Osteoblast (primary cell): ENCODE measurements at regions not wholly inside any gene's neighbourhood (a gene's known extent, or its start where the extent isn't known, plus 50 kb on each side); places are given as distances from the start of the nearest gene placed in this dataset.

Experiments used
- DNase-seq: peaks from one replicate; pipeline ENCODE4 v3.0.0; 2011; ENCODE audit warnings: low spot score, mixed read lengths; ENCODE audit not compliant: insufficient read length; ENCODE audit errors: missing footprints
- H2AFZ ChIP-seq: 2 replicates; pipeline ENCODE4 v1.6.0; 2011; ENCODE audit warnings: mild to moderate bottlenecking, low read length
- H3K27ac ChIP-seq: 2 replicates; pipeline ENCODE4 v1.5.1; 2011; ENCODE audit warnings: mild to moderate bottlenecking, low read depth, low read length, moderate library complexity
- H3K27me3 ChIP-seq: 2 replicates; pipeline ENCODE4 v1.6.0; 2012; ENCODE audit warnings: mild to moderate bottlenecking, control low read depth, inconsistent platforms, low read length, moderate library complexity; ENCODE audit not compliant: insufficient read depth
- H3K36me3 ChIP-seq: 2 replicates; pipeline ENCODE4 v1.5.1; 2011; ENCODE audit warnings: mild to moderate bottlenecking, low read length, control low read depth, moderate library complexity; ENCODE audit not compliant: insufficient read depth
- H3K4me1 ChIP-seq: 2 replicates; pipeline ENCODE4 v1.5.1; 2011; ENCODE audit warnings: mild to moderate bottlenecking, low read length, control low read depth, moderate library complexity; ENCODE audit not compliant: insufficient read depth
- H3K4me2 ChIP-seq: 2 replicates; pipeline ENCODE4 v1.6.0; 2011; ENCODE audit warnings: mild to moderate bottlenecking, low read length; ENCODE audit not compliant: insufficient read depth
- H3K4me3 ChIP-seq: fragments of 200-600 bp; sonication (generic); 3 replicates; pipeline ENCODE4 v1.5.1; 2012; ENCODE audit warnings: mild to moderate bottlenecking, low read length, inconsistent platforms; ENCODE audit not compliant: insufficient read depth
- H3K79me2 ChIP-seq: 2 replicates; pipeline ENCODE4 v1.6.0; 2012; ENCODE audit warnings: mild to moderate bottlenecking, low read length, control low read depth, inconsistent platforms; ENCODE audit not compliant: insufficient read depth
- H3K9me3 ChIP-seq: 2 replicates; pipeline ENCODE4 v1.5.1; 2011; ENCODE audit warnings: low read depth, low read length, control low read depth
- H4K20me1 ChIP-seq: 2 replicates; pipeline ENCODE4 v1.6.0; 2012; ENCODE audit warnings: mild to moderate bottlenecking, low read length, control low read depth; ENCODE audit not compliant: insufficient read depth
- CTCF ChIP-seq: IDR thresholded peaks from 2 replicates; pipeline ENCODE4 v1.5.1; 2011; ENCODE audit warnings: mild to moderate bottlenecking, low read depth, low read length, moderate library complexity; ENCODE audit errors: extremely low read depth

DNA sequence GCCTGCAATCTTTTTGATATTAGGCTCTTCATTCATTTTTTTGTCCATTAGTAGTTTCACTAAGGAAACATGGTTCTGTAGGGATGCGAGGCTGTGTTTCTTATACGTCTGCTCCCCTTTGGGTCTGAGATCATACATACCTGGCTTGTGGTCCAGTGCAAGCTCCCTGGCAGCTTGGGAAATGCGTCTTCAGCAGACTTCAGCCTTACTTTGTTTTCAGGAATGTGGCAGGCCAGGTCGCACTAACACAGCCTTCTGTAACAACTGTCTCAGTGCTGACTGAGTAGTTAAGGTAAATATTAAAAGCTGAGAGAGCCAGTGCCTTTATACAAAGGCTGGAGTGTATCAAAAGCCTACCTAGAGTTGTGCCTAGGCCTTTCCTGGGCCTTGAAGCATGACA is 970.5 kb upstream of the EEF2KMT start:
- TF ChIP-seq CTCF, result no peak
- H4K20me1 ChIP-seq, result no peaks in the 10 kb centered on the region
- no peak overlapping the region for H2AFZ ChIP-seq
- H3K4me3 ChIP-seq, result no peak overlapping the region
- H3K36me3 ChIP-seq, result no peaks in the 10 kb centered on the region
- DNase-seq, result no peak
- H3K79me2 ChIP-seq, result no peaks in the 10 kb centered on the region
- H3K27me3 ChIP-seq, result no peaks in the 10 kb centered on the region
- H3K4me1 ChIP-seq, result no peaks in the 10 kb centered on the region
- no peak overlapping the region for H3K27ac ChIP-seq
- H3K4me2 ChIP-seq, result no peak overlapping the region
- peaks cover 3% of the 10 kb centered on the region for H3K9me3 ChIP-seq

GRCh38 chr16:6066652-6067051 is 969.1 kb upstream of the EEF2KMT start:
- Histone ChIP-seq H3K4me1 (no peaks in the 10 kb centered on the region), H3K9me3 (peaks cover 3% of the 10 kb centered on the region), H2AFZ (no peak overlapping the region), H4K20me1 (no peaks in the 10 kb centered on the region), H3K36me3 (no peaks in the 10 kb centered on the region), H3K4me2 (no peak overlapping the region), H3K4me3 (no peak overlapping the region), H3K79me2 (no peaks in the 10 kb centered on the region), H3K27ac (no peak overlapping the region), H3K27me3 (no peaks in the 10 kb centered on the region)
- no peak for DNase-seq
- no peak for TF ChIP-seq CTCF

DNA sequence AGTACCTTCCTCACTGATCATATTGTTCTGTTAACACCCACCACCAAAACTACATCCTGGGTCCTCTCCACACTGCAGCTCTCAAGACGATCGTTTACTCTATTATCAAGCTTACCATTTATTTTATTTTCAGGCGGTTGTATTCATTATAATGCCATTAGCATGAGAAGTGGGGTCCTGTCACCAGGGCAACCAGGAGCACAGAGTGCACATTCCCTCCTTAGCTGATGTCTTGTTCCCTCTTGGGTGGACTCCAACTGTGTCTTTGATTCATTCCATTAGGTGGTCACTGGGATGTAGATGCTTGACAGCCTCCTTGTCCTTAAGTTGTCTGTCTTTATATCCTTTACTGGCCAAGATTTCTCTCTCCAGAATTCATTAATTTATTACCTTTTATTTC is 965.9 kb upstream of the EEF2KMT start:
- no peak for TF ChIP-seq CTCF

GRCh38 chr16:6059671-6060070 is 962.1 kb upstream of the EEF2KMT start:
- Histone ChIP-seq H3K4me2 (no peak overlapping the region), H2AFZ (no peak overlapping the region), H3K27ac (no peak overlapping the region), H3K36me3 (no peaks in the 10 kb centered on the region), H3K4me3 (no peak overlapping the region), H3K4me1 (no peaks in the 10 kb centered on the region), H4K20me1 (no peaks in the 10 kb centered on the region), H3K9me3 (no peaks in the 10 kb centered on the region), H3K79me2 (no peaks in the 10 kb centered on the region), H3K27me3 (no peaks in the 10 kb centered on the region)
- DNase-seq, result no peak
- TF ChIP-seq CTCF, result no peak

More for the DNA sequence above, 965.9 kb upstream of the EEF2KMT start:
- Histone ChIP-seq H3K4me2 (no peak overlapping the region), H3K36me3 (no peaks in the 10 kb centered on the region), H4K20me1 (no peaks in the 10 kb centered on the region), H3K27ac (no peak overlapping the region), H3K27me3 (no peaks in the 10 kb centered on the region), H3K4me1 (no peaks in the 10 kb centered on the region), H2AFZ (no peak overlapping the region), H3K4me3 (no peak overlapping the region), H3K9me3 (peaks cover 3% of the 10 kb centered on the region), H3K79me2 (no peaks in the 10 kb centered on the region)
- DNase-seq, result no peak
